HG03575 (cell line): ENCODE measurements at regions not wholly inside any gene's neighbourhood (a gene's known extent, or its start where the extent isn't known, plus 50 kb on each side); places are given as distances from the start of the nearest gene placed in this dataset.
"Not testable (repeated sequence)": the region's sequence is repeated elsewhere in the genome, so short reads cannot be mapped to it uniquely, and the experiment has no call there.

Source experiments
- ATAC-seq: cut with Tn5 transposase; IDR thresholded peaks from one replicate; pipeline ENCODE4 v1.9.1; 2021; ENCODE audit not compliant: unreplicated experiment, insufficient number of reproducible peaks, low FRiP score; ENCODE audit errors: extremely low read depth

GRCh38 chr10:84012831-84013458 lies 126.4 kb upstream of the GHITM start:
- peak; percentile 99 for ATAC-seq

GRCh38 chr10:84015877-84016595 lies 123.3 kb upstream of the GHITM start:
- no peak for ATAC-seq

- ATAC-seq: no peak
These were observed 120.5 kb upstream of the GHITM start for GRCh38 chr10:84018826-84019225.

- not testable (repeated sequence) for ATAC-seq
These were observed 119.4 kb upstream of the GHITM start for GRCh38 chr10:84019854-84020458.

GRCh38 chr10:84026821-84027257 lies 112.5 kb upstream of the GHITM start:
- ATAC-seq: no peak

- no peak for ATAC-seq
These were observed 109.5 kb upstream of the GHITM start for GRCh38 chr10:84029840-84030239.

GRCh38 chr10:84038035-84038434 lies 101.3 kb upstream of the GHITM start:
- ATAC-seq: no peak

GRCh38 chr10:84039957-84040356 lies 99.4 kb upstream of the GHITM start:
- no peak for ATAC-seq

GRCh38 chr10:84047258-84048010 lies 91.9 kb upstream of the GHITM start:
- no peak for ATAC-seq

GRCh38 chr10:84049645-84050011 lies 89.7 kb upstream of the GHITM start:
- no peak for ATAC-seq

- no peak for ATAC-seq
These were observed 85.7 kb upstream of the GHITM start for GRCh38 chr10:84053626-84054025.

- ATAC-seq: no peak
These were observed 84.6 kb upstream of the GHITM start for GRCh38 chr10:84054743-84055142.

GRCh38 chr10:84059526-84059925 lies 79.8 kb upstream of the GHITM start:
- no peak for ATAC-seq

- ATAC-seq: no peak
These were observed 75.9 kb upstream of the GHITM start for GRCh38 chr10:84063440-84063839.

GRCh38 chr10:84065804-84066601 lies 73.3 kb upstream of the GHITM start:
- no peak for ATAC-seq

- no peak for ATAC-seq
These were observed 64.8 kb upstream of the GHITM start for GRCh38 chr10:84074521-84074920.

- ATAC-seq: no peak
These were observed 63.9 kb upstream of the GHITM start for GRCh38 chr10:84075226-84076046.

GRCh38 chr10:84076047-84076388 lies 63.3 kb upstream of the GHITM start:
- no peak for ATAC-seq
